Putamen (tissue), 1 donor: ENCODE measurements at regions not wholly inside any gene's neighbourhood (a gene's known extent, or its start where the extent isn't known, plus 50 kb on each side); places are given as distances from the start of the nearest gene placed in this dataset.
"Not testable (repeated sequence)": the region's sequence is repeated elsewhere in the genome, so short reads cannot be mapped to it uniquely, and the experiment has no call there.

Experiments
- DNase-seq: peaks from one replicate; pipeline ENCODE4 v3.0.0-alpha.2; 2016; ENCODE audit warnings: low spot score

- DNase-seq = no peak
Observed at GRCh38 chr22:25488244-25489020, 76.0 kb upstream of the GRK3 start.

DNA sequence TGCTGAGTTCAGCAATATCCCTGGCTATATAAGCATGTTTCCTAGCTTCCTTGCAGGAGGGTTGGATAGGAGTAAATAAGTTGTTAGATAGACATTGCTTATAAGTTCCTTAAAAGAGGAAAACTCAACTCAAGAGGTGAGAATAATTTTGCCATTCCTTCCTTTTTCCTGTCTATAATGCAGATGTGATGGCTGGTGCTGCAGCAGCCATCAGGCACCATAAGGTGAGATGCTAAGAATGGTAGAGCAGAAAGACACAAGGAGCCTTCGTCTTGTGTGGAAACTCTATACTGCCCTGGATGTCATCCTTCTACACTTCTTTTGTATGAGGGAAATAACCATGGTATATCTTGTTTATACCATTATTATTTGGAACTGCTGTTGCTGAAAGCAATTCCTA lies 74.5 kb upstream of the GRK3 start:
- no peak for DNase-seq

- peak; percentile 43 for DNase-seq
Observed at GRCh38 chr22:25490896-25491295, 73.6 kb upstream of the GRK3 start.

GRCh38 chr22:25492162-25492561 lies 72.3 kb upstream of the GRK3 start:
- DNase-seq = no peak

DNA sequence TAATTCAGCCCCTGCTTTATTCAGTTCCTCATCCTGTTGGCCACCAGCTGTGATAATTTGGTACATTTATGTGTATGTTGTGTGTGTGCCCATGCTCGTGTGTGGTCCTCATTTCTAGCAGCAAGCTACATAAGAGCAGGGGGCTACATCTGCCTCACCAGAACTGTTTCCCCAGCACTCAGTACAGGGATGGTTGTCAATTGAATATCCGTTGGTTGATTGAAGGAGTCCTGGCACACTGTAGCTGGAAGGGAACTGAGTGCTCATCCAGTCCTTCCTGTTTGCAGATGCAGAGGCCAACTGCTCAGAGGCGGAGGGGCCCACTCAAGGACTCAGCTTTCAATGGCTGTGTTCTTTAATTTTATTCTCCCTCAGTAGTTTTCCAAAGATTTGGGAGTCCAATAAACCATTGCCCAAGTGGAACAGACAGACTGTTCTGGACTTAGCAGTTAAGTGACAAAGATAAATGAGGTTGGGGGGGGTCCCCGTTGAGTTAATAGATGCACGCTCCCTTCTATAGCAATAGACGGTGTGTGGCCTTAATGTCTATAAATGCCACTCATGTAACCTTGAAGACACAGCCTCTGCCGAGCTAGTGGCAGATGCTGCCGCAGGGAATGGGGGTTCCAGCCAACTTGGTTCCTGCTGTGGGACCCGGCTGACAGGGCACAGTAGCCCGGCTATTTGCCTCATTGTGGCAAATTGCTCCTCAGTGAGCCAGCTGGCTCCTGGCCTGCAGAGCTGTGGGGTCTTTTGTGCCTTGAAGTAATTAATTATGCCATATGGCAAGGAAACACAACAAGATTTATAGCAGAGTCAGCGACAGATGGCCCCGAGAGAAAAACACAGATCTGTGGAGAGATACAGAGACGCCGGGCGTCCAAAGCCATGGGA lies 71.4 kb upstream of the GRK3 start:
- peak; percentile 44 for DNase-seq

DNA sequence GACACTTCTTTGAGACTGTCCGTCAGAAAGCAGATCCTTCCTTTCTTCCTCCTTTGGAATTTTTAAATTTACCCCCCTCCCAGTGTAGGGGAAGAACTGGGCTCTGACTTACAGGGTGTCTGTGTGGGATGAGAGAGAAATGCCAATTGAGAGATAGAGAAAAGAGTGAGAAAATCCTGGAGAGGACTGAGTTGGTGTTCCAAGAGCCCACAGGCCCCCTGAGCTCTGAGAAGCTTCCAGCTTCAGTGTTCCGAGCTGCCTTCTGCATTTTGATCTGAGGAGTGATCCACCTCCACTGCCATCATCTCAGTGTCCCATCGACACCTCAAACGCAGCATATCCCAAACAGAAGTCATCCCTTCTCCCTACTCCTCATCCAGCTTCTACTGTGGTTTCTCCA lies 70.7 kb upstream of the GRK3 start:
- no peak for DNase-seq

DNA sequence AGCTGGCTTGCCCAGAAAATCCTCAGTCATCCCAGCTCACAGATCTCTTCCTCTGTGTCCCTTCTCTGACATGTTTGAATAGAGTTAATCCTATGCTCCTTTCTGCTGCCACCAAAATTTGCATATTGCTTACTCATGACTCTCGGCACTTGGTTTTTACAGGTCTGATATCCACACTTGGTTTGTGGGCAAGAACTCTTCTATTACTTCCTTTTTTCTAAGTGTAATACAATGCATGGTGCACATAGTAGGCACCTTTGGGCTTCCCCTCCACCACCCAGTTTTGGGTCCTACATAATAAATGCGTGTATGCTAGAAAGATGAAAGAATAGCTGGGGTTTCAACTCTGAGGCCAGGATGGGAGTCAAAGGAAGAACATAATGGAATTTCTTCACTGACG lies 69.7 kb upstream of the GRK3 start:
- DNase-seq = no peak

GRCh38 chr22:25495285-25495684 lies 69.2 kb upstream of the GRK3 start:
- no peak for DNase-seq

DNA sequence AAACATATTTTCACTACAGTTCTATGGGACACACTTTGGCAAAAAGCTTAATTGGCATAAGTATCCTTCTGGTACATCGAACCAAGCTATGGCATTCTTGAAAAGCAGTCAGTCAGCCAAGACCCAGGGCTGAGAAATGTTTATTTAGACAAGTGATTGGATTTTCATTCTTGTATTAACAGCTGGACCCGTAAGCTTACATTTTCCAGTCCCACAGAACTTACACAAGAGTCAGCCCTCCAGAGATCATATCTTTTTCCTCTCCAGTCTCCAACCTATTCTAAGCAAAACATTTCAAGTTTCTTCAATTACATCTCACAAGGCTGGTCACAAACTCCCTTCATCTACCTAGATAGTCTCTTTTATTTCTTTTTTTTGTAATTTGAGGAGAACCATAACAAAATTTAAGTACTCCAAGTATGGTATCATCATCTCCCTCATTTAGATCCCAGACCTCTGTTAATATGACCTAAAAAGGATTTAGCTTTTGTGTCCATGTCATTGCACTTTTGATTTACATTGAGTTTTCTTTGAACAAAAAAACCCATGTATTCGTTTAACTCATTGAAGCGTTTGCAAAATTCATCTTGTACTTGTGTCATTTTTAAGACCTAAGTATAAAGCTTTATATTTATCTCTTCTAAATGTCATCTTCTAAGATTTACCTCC lies 67.9 kb upstream of the GRK3 start:
- DNase-seq = no peak

DNA sequence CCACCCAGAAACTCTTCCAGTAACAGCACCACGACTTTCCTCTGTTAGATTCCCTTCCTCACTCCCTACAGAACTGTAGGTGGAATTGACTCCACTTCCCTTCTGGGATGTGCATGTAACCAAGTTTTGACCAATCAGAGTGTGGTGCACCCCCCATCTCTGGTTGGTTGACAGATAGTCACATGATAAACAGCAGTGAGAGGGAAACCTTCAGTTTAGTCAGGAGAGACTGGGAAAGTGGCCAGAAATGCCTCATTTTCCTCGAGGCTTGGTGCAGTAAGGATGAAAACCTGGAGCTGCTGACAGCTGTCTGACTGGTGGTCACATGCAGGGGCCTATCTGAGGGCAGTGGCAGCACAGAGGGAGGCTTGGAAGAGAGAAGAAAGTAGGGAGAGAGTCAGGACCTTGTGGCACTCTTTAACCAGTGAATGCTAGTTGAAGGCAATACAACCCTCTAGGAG lies 67.3 kb upstream of the GRK3 start:
- no peak for DNase-seq

DNA sequence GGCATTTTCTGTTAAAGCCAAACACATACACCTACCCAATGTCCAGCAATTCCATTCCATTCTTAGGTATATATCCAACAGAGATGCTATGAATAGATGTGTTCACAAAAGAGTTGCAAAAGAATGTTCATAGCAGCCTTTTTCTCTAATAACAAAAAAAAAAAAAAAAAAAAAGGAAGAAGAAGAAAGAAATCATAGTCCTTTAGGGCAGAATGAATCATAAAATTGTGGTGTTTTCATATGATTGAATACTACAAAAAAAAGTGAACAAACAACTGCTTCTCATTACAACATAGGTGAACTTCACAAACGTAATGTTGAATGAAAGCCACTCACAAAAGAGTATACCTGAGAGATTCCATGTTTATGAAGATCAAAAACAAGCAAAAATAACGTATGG lies 66.8 kb upstream of the GRK3 start:
- no peak for DNase-seq

- DNase-seq = not testable (repeated sequence)
Observed at GRCh38 chr22:25500671-25501070, 63.8 kb upstream of the GRK3 start.

DNA sequence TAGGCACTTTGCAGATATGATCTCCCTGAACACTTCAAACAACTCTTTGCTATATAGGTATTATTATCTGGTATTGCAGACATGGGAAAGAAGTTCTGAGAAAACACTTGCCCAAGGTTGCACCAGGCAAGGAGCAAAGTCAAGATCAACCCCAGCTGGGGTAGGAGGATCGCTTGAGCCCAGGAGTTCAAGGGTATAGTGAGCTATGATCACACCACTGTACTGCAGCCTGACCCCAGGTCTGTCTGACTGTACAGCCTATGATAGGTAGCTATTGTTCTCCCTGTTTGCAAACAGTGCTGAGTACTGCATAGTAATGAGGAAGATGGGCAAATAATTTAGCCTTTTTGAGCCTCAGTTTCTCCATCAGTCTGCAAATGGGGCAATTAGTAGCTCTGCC lies 60.5 kb upstream of the GRK3 start:
- not testable (repeated sequence) for DNase-seq

DNA sequence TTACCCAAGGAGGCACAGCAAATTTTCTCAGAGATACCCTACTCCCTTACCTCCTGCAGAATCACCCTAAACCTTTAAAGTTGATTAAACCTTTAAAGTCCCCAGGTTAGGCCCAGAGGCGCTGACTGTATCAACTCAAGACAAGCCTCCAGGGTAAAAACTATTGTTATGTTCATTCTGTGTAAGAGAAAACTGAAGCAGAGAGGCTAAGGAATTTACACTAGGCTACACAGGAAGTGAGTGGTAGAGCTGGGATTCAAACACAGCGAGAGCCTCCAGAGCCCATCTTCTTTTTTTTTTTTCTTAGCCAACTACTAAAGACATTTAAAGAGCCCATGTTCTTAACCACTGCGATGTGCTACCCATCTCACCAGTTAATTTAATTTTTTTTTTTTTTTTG lies 56.3 kb upstream of the GRK3 start:
- no peak for DNase-seq

GRCh38 chr22:25508761-25509321 lies 55.6 kb upstream of the GRK3 start:
- no peak for DNase-seq

GRCh38 chr22:25509374-25509791 lies 55.1 kb upstream of the GRK3 start:
- DNase-seq = no peak

GRCh38 chr22:25510876-25511275 lies 53.6 kb upstream of the GRK3 start:
- no peak for DNase-seq

DNA sequence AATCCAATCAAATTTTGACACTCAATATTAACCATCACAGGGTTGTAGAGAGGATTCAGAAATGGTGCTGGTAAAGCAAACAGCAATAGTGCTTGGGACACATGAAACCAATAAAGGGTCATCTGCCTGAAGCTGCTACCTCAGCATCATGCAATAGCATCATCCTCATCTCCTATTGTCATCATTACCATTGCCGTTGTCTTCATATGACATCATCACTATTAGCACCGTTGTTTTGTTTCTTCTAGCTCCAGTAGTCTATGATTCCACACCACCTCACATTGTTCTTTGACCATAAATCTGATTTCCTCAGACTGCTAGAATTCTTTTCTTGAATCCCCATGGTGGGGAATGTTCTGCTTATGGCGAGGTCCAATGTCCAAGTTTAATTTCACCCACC lies 52.8 kb upstream of the GRK3 start:
- DNase-seq = no peak

DNA sequence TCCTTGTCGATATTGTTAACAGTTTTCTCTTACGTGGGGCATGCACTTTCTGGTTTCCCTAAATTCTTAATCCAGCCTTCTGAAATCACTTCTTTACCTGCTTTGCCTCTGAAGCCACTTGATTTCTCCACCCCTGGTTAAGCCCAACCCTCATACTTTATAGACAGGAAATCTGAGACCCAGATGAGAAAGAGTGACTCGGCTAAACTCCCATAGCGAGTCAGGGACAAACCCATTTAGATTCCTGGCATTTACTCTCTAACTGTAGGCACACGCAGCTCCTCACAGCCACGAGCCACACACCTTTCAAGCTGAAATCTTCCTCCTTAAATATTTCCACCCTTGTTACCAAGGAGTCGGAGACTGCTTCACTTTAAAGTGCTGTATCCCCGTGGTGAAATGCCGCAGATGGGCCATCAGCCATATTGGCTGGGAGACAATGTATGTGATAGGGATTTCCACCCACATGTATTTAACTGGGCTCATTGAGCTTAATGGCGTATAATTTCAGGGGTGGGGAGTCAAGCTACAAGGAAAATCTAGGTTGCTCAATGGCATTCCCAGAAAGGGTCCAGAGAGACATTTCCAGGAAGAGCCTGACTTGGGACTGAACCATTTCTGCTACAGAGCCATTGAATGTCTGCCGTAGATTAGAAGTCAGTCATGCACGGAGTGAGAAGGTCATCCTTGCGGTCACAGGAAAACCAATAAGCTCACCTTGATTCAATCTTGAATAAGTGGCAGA lies 49.9 kb upstream of the GRK3 start:
- DNase-seq = no peak
